Fibroblast of lung (primary cell): ENCODE measurements at regions not wholly inside any gene's neighbourhood (a gene's known extent, or its start where the extent isn't known, plus 50 kb on each side); places are given as distances from the start of the nearest gene placed in this dataset.

Experiments used
- DNase-seq, 2 donors: peaks; one replicate each; pipeline versions ENCODE4 v3.0.0 to v3.0.0-alpha.2; 2010; ENCODE audit warnings: low read depth in 2 of 2
- H2AFZ ChIP-seq: 2 replicates; pipeline ENCODE4 v1.5.1; 2012; ENCODE audit warnings: low read length, control low read depth, inconsistent platforms
- H3K27ac ChIP-seq: 2 replicates; pipeline ENCODE4 v1.5.1; 2011; ENCODE audit warnings: low read length, control low read depth; ENCODE audit not compliant: insufficient read depth
- H3K27me3 ChIP-seq: 2 replicates; pipeline ENCODE4 v1.5.1; 2011; ENCODE audit warnings: mild to moderate bottlenecking, low read length; ENCODE audit not compliant: control insufficient read depth, insufficient read depth
- H3K36me3 ChIP-seq: 2 replicates; pipeline ENCODE4 v1.5.1; 2011; ENCODE audit warnings: low read length; ENCODE audit not compliant: control insufficient read depth, insufficient read depth
- H3K4me1 ChIP-seq: 2 replicates; pipeline ENCODE4 v1.5.1; 2011; ENCODE audit warnings: low read length; ENCODE audit not compliant: control insufficient read depth, insufficient read depth; ENCODE audit errors: extremely low read depth
- H3K4me2 ChIP-seq: 2 replicates; pipeline ENCODE4 v1.5.1; 2011; ENCODE audit warnings: low read length, control low read depth; ENCODE audit not compliant: insufficient read depth; ENCODE audit errors: extremely low read depth
- H3K4me3 ChIP-seq, 4 experiments: fragments of 200-600 bp in 1 of 4; sonication (generic) in 1 of 4; replicated peaks in 1 of 4; 2 replicates each; pipeline ENCODE4 v1.5.1; 2011 to 2016; ENCODE audit warnings: low read length in 4 of 4, low read depth in 3 of 4, mild to moderate bottlenecking in 3 of 4, control low read depth in 2 of 4, inconsistent platforms in 1 of 4, mixed read lengths in 1 of 4; ENCODE audit not compliant: insufficient read depth in 1 of 4; ENCODE audit errors: control extremely low read depth in 1 of 4
- H3K79me2 ChIP-seq: 2 replicates; pipeline ENCODE4 v1.5.1; 2012; ENCODE audit warnings: mild to moderate bottlenecking, low read length, inconsistent platforms; ENCODE audit not compliant: control insufficient read depth, insufficient read depth
- H3K9ac ChIP-seq: 2 replicates; pipeline ENCODE4 v1.5.1; 2011; ENCODE audit warnings: mild to moderate bottlenecking, low read length, control low read depth; ENCODE audit not compliant: insufficient read depth
- H3K9me3 ChIP-seq: 2 replicates; pipeline ENCODE4 v1.5.1; 2012; ENCODE audit warnings: low read depth, low read length; ENCODE audit not compliant: control insufficient read depth, insufficient read depth
- H4K20me1 ChIP-seq: 2 replicates; pipeline ENCODE4 v1.5.1; 2011; ENCODE audit warnings: low read length; ENCODE audit not compliant: control insufficient read depth, insufficient read depth; ENCODE audit errors: extremely low read depth
- CTCF ChIP-seq, 2 donors: IDR thresholded peaks in 1 of 2; conservative IDR thresholded peaks in 1 of 2; 1 replicate in 1 of 2; 2 replicates in 1 of 2; pipeline ENCODE4 v1.5.1; 2011 to 2012; ENCODE audit warnings: low read length in 2 of 2, control low read depth in 1 of 2, inconsistent platforms in 1 of 2, low read depth in 1 of 2, mild to moderate bottlenecking in 1 of 2
- EZH2 ChIP-seq: IDR thresholded peaks from 2 replicates; pipeline ENCODE4 v1.5.1; 2012; ENCODE audit warnings: low read length, control low read depth, mild to moderate bottlenecking; ENCODE audit errors: missing control alignments

GRCh38 chr20:53748821-53749421, 155.3 kb upstream of the ZNF217 start:
- Histone ChIP-seq H2AFZ (no peak overlapping the region), H3K27me3 (no peaks in the 10 kb centered on the region), H3K4me1 (peaks cover 8% of the 10 kb centered on the region), H3K4me2 (no peak overlapping the region), H4K20me1 (no peaks in the 10 kb centered on the region), H3K9ac (no peak overlapping the region), H3K36me3 (no peaks in the 10 kb centered on the region), H3K27ac (peak overlapping the region; percentile 6), H3K4me3 (no peak overlapping the region), H3K79me2 (no peaks in the 10 kb centered on the region), H3K9me3 (no peaks in the 10 kb centered on the region)
- TF ChIP-seq CTCF (conservative IDR thresholded peaks at IDR 0.05 in 1 of 2, IDR thresholded peaks at IDR 0.05 in 1 of 2; ENCODE audit: low read depth in 1 of 2, low read length in 2 of 2) (no peak), EZH2 (no peak)
- DNase-seq = peak; percentile 65 to 87

GRCh38 chr20:53748176-53748575, 154.5 kb upstream of the ZNF217 start:
- no peak for DNase-seq
- no peak for TF ChIP-seq CTCF (conservative IDR thresholded peaks at IDR 0.05 in 1 of 2, IDR thresholded peaks at IDR 0.05 in 1 of 2; ENCODE audit: low read depth in 1 of 2, low read length in 2 of 2)
- TF ChIP-seq EZH2 = no peak
- Histone ChIP-seq H3K9ac (no peak overlapping the region), H3K79me2 (no peaks in the 10 kb centered on the region), H3K27me3 (no peaks in the 10 kb centered on the region), H4K20me1 (no peaks in the 10 kb centered on the region), H3K36me3 (no peaks in the 10 kb centered on the region), H3K4me3 (no peak overlapping the region), H3K4me2 (no peak overlapping the region), H3K27ac (no peak overlapping the region), H3K9me3 (no peaks in the 10 kb centered on the region), H3K4me1 (peaks cover 8% of the 10 kb centered on the region), H2AFZ (no peak overlapping the region)

GRCh38 chr20:53743607-53744260, 150.1 kb upstream of the ZNF217 start:
- Histone ChIP-seq H4K20me1 (no peaks in the 10 kb centered on the region), H3K79me2 (no peaks in the 10 kb centered on the region), H2AFZ (no peak overlapping the region), H3K9me3 (no peaks in the 10 kb centered on the region), H3K27me3 (no peaks in the 10 kb centered on the region), H3K9ac (no peak overlapping the region), H3K4me1 (peaks cover 5% of the 10 kb centered on the region), H3K36me3 (no peaks in the 10 kb centered on the region), H3K27ac (no peak overlapping the region), H3K4me3 (no peak overlapping the region), H3K4me2 (no peak overlapping the region)
- no peak for TF ChIP-seq CTCF (conservative IDR thresholded peaks at IDR 0.05 in 1 of 2, IDR thresholded peaks at IDR 0.05 in 1 of 2; ENCODE audit: low read depth in 1 of 2, low read length in 2 of 2)
- no peak for TF ChIP-seq EZH2
- no peak for DNase-seq
